Lower leg skin (tissue), 3 donors: ENCODE measurements at regions not wholly inside any gene's neighbourhood (a gene's known extent, or its start where the extent isn't known, plus 50 kb on each side); places are given as distances from the start of the nearest gene placed in this dataset.

Source experiments
- CTCF ChIP-seq, 3 donors: fragments of 450-650 bp; IDR thresholded peaks; one replicate each; pipeline ENCODE4 v1.5.1; 2016; ENCODE audit warnings: antibody characterized with exemption in 3 of 3, mild to moderate bottlenecking in 3 of 3, moderate library complexity in 2 of 3
- POLR2A ChIP-seq, 2 donors: fragments of 450-650 bp; IDR thresholded peaks; one replicate each; pipeline ENCODE4 v1.6.1; 2016 to 2017; ENCODE audit warnings: antibody characterized with exemption in 2 of 2, mild to moderate bottlenecking in 1 of 2, moderate library complexity in 1 of 2

- TF ChIP-seq POLR2A (IDR thresholded peaks at IDR 0.05) (no peak), CTCF (IDR thresholded peaks at IDR 0.05) (no peak)
Observed at GRCh38 chr6:153949616-153950015, 89.4 kb upstream of the OPRM1 start.
